Fibroblast of upper back skin (primary cell): ENCODE measurements at regions not wholly inside any gene's neighbourhood (a gene's known extent, or its start where the extent isn't known, plus 50 kb on each side); places are given as distances from the start of the nearest gene placed in this dataset.
"Not testable (repeated sequence)": the region's sequence is repeated elsewhere in the genome, so short reads cannot be mapped to it uniquely, and the experiment has no call there.

Experiments
- DNase-seq: peaks from one replicate; pipeline ENCODE4 v3.0.0-alpha.2; 2013

- DNase-seq = no peak
These were observed 368.3 kb upstream of the OLFM3 start for GRCh38 chr1:102365071-102365470.

- no peak for DNase-seq
These were observed 339.9 kb upstream of the OLFM3 start for GRCh38 chr1:102336602-102337001.

GRCh38 chr1:102318104-102318806 lies 321.5 kb upstream of the OLFM3 start:
- DNase-seq = no peak

- DNase-seq = no peak
These were observed 318.4 kb upstream of the OLFM3 start for GRCh38 chr1:102315096-102315495.

GRCh38 chr1:102296116-102296515 lies 299.4 kb upstream of the OLFM3 start:
- DNase-seq = no peak

GRCh38 chr1:102282955-102283354 lies 286.2 kb upstream of the OLFM3 start:
- DNase-seq = no peak

- DNase-seq = no peak
These were observed 266.3 kb upstream of the OLFM3 start for GRCh38 chr1:102262994-102263393.

- no peak for DNase-seq
These were observed 256.2 kb upstream of the OLFM3 start for GRCh38 chr1:102252731-102253505.

- no peak for DNase-seq
These were observed 245.0 kb upstream of the OLFM3 start for GRCh38 chr1:102241431-102242338.

- DNase-seq = no peak
These were observed 242.5 kb upstream of the OLFM3 start for GRCh38 chr1:102239247-102239646.

- no peak for DNase-seq
These were observed 238.1 kb upstream of the OLFM3 start for GRCh38 chr1:102234753-102235359.

GRCh38 chr1:102219463-102219862 lies 222.7 kb upstream of the OLFM3 start:
- DNase-seq = no peak

- DNase-seq = not testable (repeated sequence)
These were observed 214.2 kb upstream of the OLFM3 start for GRCh38 chr1:102210891-102211290.

- DNase-seq = peak; percentile 24
These were observed 195.0 kb upstream of the OLFM3 start for GRCh38 chr1:102191723-102192122.

- no peak for DNase-seq
These were observed 193.7 kb upstream of the OLFM3 start for GRCh38 chr1:102190429-102190828.

GRCh38 chr1:102186536-102186935 lies 189.8 kb upstream of the OLFM3 start:
- DNase-seq = peak; percentile 24

- DNase-seq = no peak
These were observed 188.5 kb upstream of the OLFM3 start for GRCh38 chr1:102185260-102185659.

- DNase-seq = no peak
These were observed 187.8 kb upstream of the OLFM3 start for GRCh38 chr1:102184477-102184876.

- no peak for DNase-seq
These were observed 187.0 kb upstream of the OLFM3 start for GRCh38 chr1:102183711-102184110.

- DNase-seq = no peak
These were observed 186.0 kb upstream of the OLFM3 start for GRCh38 chr1:102182603-102183260.

GRCh38 chr1:102181341-102181740 lies 184.6 kb upstream of the OLFM3 start:
- no peak for DNase-seq

GRCh38 chr1:102178480-102178879 lies 181.8 kb upstream of the OLFM3 start:
- DNase-seq = no peak
